ENCODE measurements at regions not wholly inside any gene's neighbourhood (a gene's known extent, or its start where the extent isn't known, plus 50 kb on each side); places are given as distances from the start of the nearest gene placed in this dataset.

- CTCF ChIA-PET: interaction anchor here (0.7 kb wide), 1 partner anchor 16 kb away, joined by 3 read pairs; no protein-coding TSS in a partner anchor
- TF ChIP-seq CTCF (IDR thresholded peaks at IDR 0.05; ENCODE audit: unreplicated experiment): no peak
Measured at GRCh38 chr4:149890531-149890930, 74.9 kb upstream of the IQCM start.

GRCh38 chr4:149891426-149891825 lies 75.8 kb upstream of the IQCM start:
- no TSS peak for BruUV-seq (replicated peaks)
- peaks cover 4% of the 10 kb centered on the region for H3K9me3 Mint-ChIP-seq (ENCODE audit: low read depth, unreplicated experiment)
- no peaks in the 10 kb centered on the region for H3K36me3 Mint-ChIP-seq (ENCODE audit: insufficient read depth, unreplicated experiment)
- H3K4me3 Mint-ChIP-seq (ENCODE audit: low read depth, unreplicated experiment): no peak overlapping the region
- no peak for DNase-seq
- no peaks in the 10 kb centered on the region for H3K27me3 Mint-ChIP-seq (ENCODE audit: unreplicated experiment)
- no peak overlapping the region for H3K27ac Mint-ChIP-seq (ENCODE audit: unreplicated experiment)
- CTCF ChIA-PET: interaction anchor here (0.7 kb wide), 1 partner anchor 17 kb away, joined by 3 read pairs; no protein-coding TSS in a partner anchor
- no peak for TF ChIP-seq CTCF (IDR thresholded peaks at IDR 0.05; ENCODE audit: unreplicated experiment)
- H3K4me1 Mint-ChIP-seq (ENCODE audit: low read depth, unreplicated experiment): no peaks in the 10 kb centered on the region
- intact Hi-C loops (cut with micrococcal nuclease; ENCODE audit: unreplicated experiment): loop anchor here (10.0 kb wide), 3 partner anchors 147 to 627 kb away; no protein-coding TSS in a partner anchor

More at GRCh38 chr4:149890531-149890930, 74.9 kb upstream of the IQCM start:
- Mint-ChIP-seq H3K4me3 (ENCODE audit: low read depth, unreplicated experiment) (no peak overlapping the region), H3K9me3 (ENCODE audit: low read depth, unreplicated experiment) (peaks cover 4% of the 10 kb centered on the region), H3K4me1 (ENCODE audit: low read depth, unreplicated experiment) (no peaks in the 10 kb centered on the region), H3K36me3 (ENCODE audit: insufficient read depth, unreplicated experiment) (no peaks in the 10 kb centered on the region), H3K27ac (ENCODE audit: unreplicated experiment) (no peak overlapping the region), H3K27me3 (ENCODE audit: unreplicated experiment) (no peaks in the 10 kb centered on the region)
- no TSS peak for BruUV-seq (replicated peaks)
- DNase-seq: no peak
- intact Hi-C loops (cut with micrococcal nuclease; ENCODE audit: unreplicated experiment): loop anchor here (10.0 kb wide), 3 partner anchors 146 to 626 kb away; no protein-coding TSS in a partner anchor

- CTCF ChIA-PET: no interaction called here
- BruUV-seq (replicated peaks): no TSS peak
- H3K4me1 Mint-ChIP-seq (ENCODE audit: low read depth, unreplicated experiment): no peaks in the 10 kb centered on the region
- H3K36me3 Mint-ChIP-seq (ENCODE audit: insufficient read depth, unreplicated experiment): no peaks in the 10 kb centered on the region
- peak; percentile 44 for DNase-seq
- H3K27ac Mint-ChIP-seq (ENCODE audit: unreplicated experiment): no peak overlapping the region
- H3K9me3 Mint-ChIP-seq (ENCODE audit: low read depth, unreplicated experiment): no peaks in the 10 kb centered on the region
- H3K27me3 Mint-ChIP-seq (ENCODE audit: unreplicated experiment): no peaks in the 10 kb centered on the region
- H3K4me3 Mint-ChIP-seq (ENCODE audit: low read depth, unreplicated experiment): no peak overlapping the region
- intact Hi-C loops (cut with micrococcal nuclease; ENCODE audit: unreplicated experiment): loop anchor here (5.0 to 10.0 kb wide), 4 partner anchors 152 to 632 kb away; no protein-coding TSS in a partner anchor
- no peak for TF ChIP-seq CTCF (IDR thresholded peaks at IDR 0.05; ENCODE audit: unreplicated experiment)
Measured at GRCh38 chr4:149896432-149896831, 80.8 kb upstream of the IQCM start.

- Mint-ChIP-seq H3K9me3 (ENCODE audit: low read depth, unreplicated experiment) (no peaks in the 10 kb centered on the region), H3K27me3 (ENCODE audit: unreplicated experiment) (no peaks in the 10 kb centered on the region), H3K4me1 (ENCODE audit: low read depth, unreplicated experiment) (no peaks in the 10 kb centered on the region), H3K4me3 (ENCODE audit: low read depth, unreplicated experiment) (no peak overlapping the region), H3K36me3 (ENCODE audit: insufficient read depth, unreplicated experiment) (no peaks in the 10 kb centered on the region), H3K27ac (ENCODE audit: unreplicated experiment) (no peak overlapping the region)
- CTCF ChIA-PET: interaction anchor here (1.0 kb wide), 1 partner anchor 523 kb away, joined by 3 read pairs; no protein-coding TSS in a partner anchor
- intact Hi-C loops (cut with micrococcal nuclease; ENCODE audit: unreplicated experiment): loop anchor here (1.0 to 10.0 kb wide), 5 partner anchors 153 to 633 kb away; no protein-coding TSS in a partner anchor
- DNase-seq: no peak
- no peak for TF ChIP-seq CTCF (IDR thresholded peaks at IDR 0.05; ENCODE audit: unreplicated experiment)
- no TSS peak for BruUV-seq (replicated peaks)
Measured at GRCh38 chr4:149897783-149898182, 82.1 kb upstream of the IQCM start.

Measured in Calu3 (cell line).